ENCODE measurements at regions not wholly inside any gene's neighbourhood (a gene's known extent, or its start where the extent isn't known, plus 50 kb on each side); places are given as distances from the start of the nearest gene placed in this dataset.

- TF ChIP-seq CTCF (IDR thresholded peaks at IDR 0.05), result no peak
- Histone ChIP-seq H3K36me3 (no peaks in the 10 kb centered on the region), H3K27ac (no peak overlapping the region), H3K4me1 (peaks cover 0 to 2% of the 10 kb centered on the region in 2 donors), H3K27me3 (no peaks in the 10 kb centered on the region), H3K4me3 (no peak overlapping the region), H3K9me3 (no peaks in the 10 kb centered on the region)
- intact Hi-C loops (cut with DNase I), result no loop called here
- DNase-seq (ENCODE audit: low spot score in 2 of 2), result no peak
Measured at GRCh38 chr1:65505547-65506300, 85.3 kb downstream of the LEPR start.

- Histone ChIP-seq H3K9me3 (no peaks in the 10 kb centered on the region), H3K36me3 (no peaks in the 10 kb centered on the region), H3K4me3 (no peak overlapping the region), H3K27me3 (no peaks in the 10 kb centered on the region), H3K4me1 (peaks cover 0 to 11% of the 10 kb centered on the region in 2 donors), H3K27ac (no peak overlapping the region)
- no peak for TF ChIP-seq CTCF (IDR thresholded peaks at IDR 0.05)
- no peak for DNase-seq (ENCODE audit: low spot score in 2 of 2)
- intact Hi-C loops (cut with DNase I), result no loop called here
Measured at GRCh38 chr1:65508051-65508450, 87.6 kb downstream of the LEPR start.

- Histone ChIP-seq H3K36me3 (no peaks in the 10 kb centered on the region), H3K9me3 (no peaks in the 10 kb centered on the region), H3K27me3 (no peaks in the 10 kb centered on the region), H3K4me3 (no peak overlapping the region), H3K27ac (no peak overlapping the region), H3K4me1 (peaks cover 0 to 19% of the 10 kb centered on the region in 2 donors)
- no peak for TF ChIP-seq CTCF (IDR thresholded peaks at IDR 0.05)
- no peak for DNase-seq (ENCODE audit: low spot score in 2 of 2)
- intact Hi-C loops (cut with DNase I), result no loop called here
Measured at GRCh38 chr1:65509912-65510680, 89.6 kb downstream of the LEPR start.

GRCh38 chr1:65510961-65511360 is 90.5 kb downstream of the LEPR start:
- H3K4me3 ChIP-seq, result no peak overlapping the region
- H3K27me3 ChIP-seq, result no peaks in the 10 kb centered on the region
- TF ChIP-seq CTCF (IDR thresholded peaks at IDR 0.05), result no peak
- no peaks in the 10 kb centered on the region for H3K9me3 ChIP-seq
- intact Hi-C loops (cut with DNase I), result no loop called here
- H3K36me3 ChIP-seq, result no peaks in the 10 kb centered on the region
- no peak for DNase-seq (ENCODE audit: low spot score in 2 of 2)
- no peak overlapping the region for H3K27ac ChIP-seq
- H3K4me1 ChIP-seq, result peaks cover 0 to 19% of the 10 kb centered on the region in 2 donors

GRCh38 chr1:65512383-65512782 is 91.9 kb downstream of the LEPR start:
- intact Hi-C loops (cut with DNase I), result no loop called here
- Histone ChIP-seq H3K27ac (no peak overlapping the region), H3K4me1 (peaks cover 0 to 19% of the 10 kb centered on the region in 2 donors), H3K36me3 (no peaks in the 10 kb centered on the region), H3K27me3 (no peaks in the 10 kb centered on the region), H3K4me3 (no peak overlapping the region), H3K9me3 (no peaks in the 10 kb centered on the region)
- DNase-seq (ENCODE audit: low spot score in 2 of 2), result no peak
- no peak for TF ChIP-seq CTCF (IDR thresholded peaks at IDR 0.05)
